SK-N-SH (cell line): ENCODE measurements at regions not wholly inside any gene's neighbourhood (a gene's known extent, or its start where the extent isn't known, plus 50 kb on each side); places are given as distances from the start of the nearest gene placed in this dataset.

Experiments used
- CTCF ChIA-PET: fragments of 300-600, 350-600 bp; formaldehyde crosslinking; extraction: SDS; loops from one replicate; lab custom pipeline; 2021; lab: Yijun Ruan, JAX
- POLR2A ChIA-PET: fragments of 350-600 bp; sonication (Branson Sonifier 250); formaldehyde crosslinking; extraction: SDS; loops from one replicate; lab custom pipeline; 2020; ENCODE audit warnings: antibody characterized with exemption, inconsistent platforms; lab: Yijun Ruan, JAX
- DNase-seq: peaks from one replicate; pipeline ENCODE4 v3.0.0; 2012
- H2AFZ ChIP-seq: fragments of 200-600 bp; sonication (generic); 2 replicates; pipeline ENCODE4 v1.8.1; 2016; ENCODE audit warnings: antibody characterized with exemption, mild to moderate bottlenecking, low read depth
- H3F3A ChIP-seq: fragments of 200-600 bp; sonication (generic); replicated peaks from 2 replicates; pipeline ENCODE3; 2016; ENCODE audit warnings: antibody characterized with exemption, mild to moderate bottlenecking; ENCODE audit not compliant: insufficient read depth
- H3K27ac ChIP-seq, 2 experiments: fragments of 200-500 bp in 1 of 2; fragments of 200-600 bp in 1 of 2; sonication (Bioruptor generic) in 1 of 2; sonication (generic), shearing (Covaris generic) in 1 of 2; 2 replicates each; pipeline versions ENCODE4 v1.5.1 to v1.6.1; 2014 to 2016; ENCODE audit warnings: low read depth in 2 of 2, inconsistent platforms in 1 of 2, low read length in 1 of 2, mild to moderate bottlenecking in 1 of 2, mixed read lengths in 1 of 2
- H3K27me3 ChIP-seq: fragments of 200-600 bp; sonication (generic), shearing (Covaris generic); 2 replicates; pipeline ENCODE4 v1.6.1; 2016; ENCODE audit warnings: mixed run types; ENCODE audit not compliant: insufficient read depth
- H3K36me3 ChIP-seq, 2 experiments: fragments of 200-500 bp in 1 of 2; fragments of 200-600 bp in 1 of 2; sonication (Bioruptor generic) in 1 of 2; sonication (generic) in 1 of 2; replicated peaks in 1 of 2; 2 replicates each; pipeline versions ENCODE3 to v1.5.1; 2014 to 2016; ENCODE audit warnings: low read length in 1 of 2, mild to moderate bottlenecking in 1 of 2; ENCODE audit not compliant: insufficient read depth in 2 of 2, control insufficient read depth in 1 of 2
- H3K4me1 ChIP-seq, 2 experiments: fragments of 200-500 bp in 1 of 2; fragments of 200-600 bp in 1 of 2; sonication (Bioruptor generic) in 1 of 2; sonication (generic), shearing (Covaris generic) in 1 of 2; 2 replicates each; pipeline versions ENCODE4 v1.5.1 to v1.6.1; 2014 to 2016; ENCODE audit warnings: low read depth in 1 of 2, low read length in 1 of 2, mixed run types in 1 of 2; ENCODE audit not compliant: insufficient read depth in 2 of 2, control insufficient read depth in 1 of 2
- H3K4me2 ChIP-seq: fragments of 200-600 bp; sonication (generic), shearing (Covaris generic); 2 replicates; pipeline ENCODE4 v1.6.1; 2017; ENCODE audit warnings: mixed run types
- H3K4me3 ChIP-seq, 2 experiments: fragments of 200-500 bp in 1 of 2; fragments of 200-600 bp in 1 of 2; sonication (Bioruptor generic) in 1 of 2; sonication (generic), shearing (Covaris generic) in 1 of 2; 2 replicates each; pipeline versions ENCODE4 v1.5.1 to v1.8.1; 2014 to 2016; ENCODE audit warnings: low read depth in 2 of 2, inconsistent platforms in 1 of 2, low read length in 1 of 2, mild to moderate bottlenecking in 1 of 2, mixed read lengths in 1 of 2, moderate library complexity in 1 of 2
- H3K79me2 ChIP-seq: fragments of 200-600 bp; sonication (generic); 2 replicates; pipeline ENCODE4 v1.8.1; 2017; ENCODE audit warnings: mild to moderate bottlenecking; ENCODE audit not compliant: insufficient read depth
- H3K9ac ChIP-seq: fragments of 200-600 bp; sonication (generic); 2 replicates; pipeline ENCODE4 v1.6.1; 2017; ENCODE audit warnings: mixed run types
- H3K9me2 ChIP-seq: fragments of 200-600 bp; sonication (generic); 2 replicates; pipeline ENCODE4 v1.6.1; 2017; ENCODE audit warnings: mixed run types
- H3K9me3 ChIP-seq: fragments of 200-600 bp; sonication (generic); 2 replicates; pipeline ENCODE4 v1.6.1; 2017; ENCODE audit warnings: mixed run types, mild to moderate bottlenecking, moderate library complexity
- H4K20me1 ChIP-seq: fragments of 200-600 bp; sonication (generic); 2 replicates; pipeline ENCODE4 v1.6.1; 2017; ENCODE audit warnings: mild to moderate bottlenecking, mixed run types; ENCODE audit not compliant: insufficient read depth
- CHD2 ChIP-seq: fragments of 150-350 bp; IDR thresholded peaks from 2 replicates; pipeline ENCODE4 v1.6.1; 2018; ENCODE audit warnings: low read length; ENCODE audit not compliant: partially characterized antibody
- FOSL2 ChIP-seq: IDR thresholded peaks from 2 replicates; pipeline ENCODE4 v1.4.0; 2012; ENCODE audit warnings: low read depth, mild to moderate bottlenecking, moderate library complexity, borderline replicate concordance
- GATA2 ChIP-seq: sonication (generic); formaldehyde crosslinking; IDR thresholded peaks from 2 replicates; pipeline ENCODE4 v1.5.0; 2020; ENCODE audit warnings: mild to moderate bottlenecking, missing genetic modification reagents
- IRF3 ChIP-seq: fragments of 150-350 bp; IDR thresholded peaks from 2 replicates; pipeline ENCODE4 v1.6.1; 2016; ENCODE audit warnings: mild to moderate bottlenecking, low read depth, low read length
- NFIC ChIP-seq: IDR thresholded peaks from 2 replicates; pipeline ENCODE4 v1.4.0; 2012; ENCODE audit warnings: borderline replicate concordance
- POLR2AphosphoS5 ChIP-seq: IDR thresholded peaks from 2 replicates; pipeline ENCODE4 v1.6.1; 2012; ENCODE audit warnings: low read depth, low read length
- RAD21 ChIP-seq: IDR thresholded peaks from 2 replicates; pipeline ENCODE4 v1.6.1; 2012; ENCODE audit warnings: mild to moderate bottlenecking, low read length
- RCOR1 ChIP-seq: fragments of 150-350 bp; IDR thresholded peaks from 2 replicates; pipeline ENCODE4 v1.6.1; 2017; ENCODE audit warnings: antibody characterized with exemption, low read length
- RFX5 ChIP-seq: IDR thresholded peaks from 2 replicates; pipeline ENCODE4 v1.6.1; 2012; ENCODE audit warnings: mild to moderate bottlenecking, improper control_type of control experiment, low read length
- TCF12 ChIP-seq: IDR thresholded peaks from 2 replicates; pipeline ENCODE4 v1.4.0; 2012
- TEAD4 ChIP-seq: IDR thresholded peaks from 2 replicates; pipeline ENCODE4 v1.4.0; 2012; ENCODE audit warnings: mild to moderate bottlenecking, borderline replicate concordance; ENCODE audit not compliant: insufficient read depth
- USF2 ChIP-seq: fragments of 150-350 bp; IDR thresholded peaks from 2 replicates; pipeline ENCODE4 v1.6.1; 2017; ENCODE audit warnings: antibody characterized with exemption, low read length, low read depth, borderline replicate concordance
- WGBS: methylation state at CpG from one replicate; pipeline ENCODE4 v1.1.6; 2017; ENCODE audit warnings: low lambda C conversion rate; 5-methylcytosine and 5-hydroxymethylcytosine counted together
- TF ChIP-seq, protein P1 (sequence below): fragments of 200-600 bp; sonication (generic); IDR thresholded peaks from 2 replicates; pipeline ENCODE4 v1.6.1; 2017; ENCODE audit warnings: antibody characterized with exemption, mild to moderate bottlenecking, moderate library complexity
- TF ChIP-seq, protein P2 (sequence below): IDR thresholded peaks from 2 replicates; pipeline ENCODE4; 2012

- TF ChIP-seq TEAD4: no peak
Observed at GRCh38 chr1:38241594-38242334, 195.2 kb upstream of the POU3F1 start (continued).

- 47% methylated on average over 2 of the region's 2 CpGs for WGBS
Observed at GRCh38 chr1:38240618-38241017, 194.0 kb upstream of the POU3F1 start.

DNA sequence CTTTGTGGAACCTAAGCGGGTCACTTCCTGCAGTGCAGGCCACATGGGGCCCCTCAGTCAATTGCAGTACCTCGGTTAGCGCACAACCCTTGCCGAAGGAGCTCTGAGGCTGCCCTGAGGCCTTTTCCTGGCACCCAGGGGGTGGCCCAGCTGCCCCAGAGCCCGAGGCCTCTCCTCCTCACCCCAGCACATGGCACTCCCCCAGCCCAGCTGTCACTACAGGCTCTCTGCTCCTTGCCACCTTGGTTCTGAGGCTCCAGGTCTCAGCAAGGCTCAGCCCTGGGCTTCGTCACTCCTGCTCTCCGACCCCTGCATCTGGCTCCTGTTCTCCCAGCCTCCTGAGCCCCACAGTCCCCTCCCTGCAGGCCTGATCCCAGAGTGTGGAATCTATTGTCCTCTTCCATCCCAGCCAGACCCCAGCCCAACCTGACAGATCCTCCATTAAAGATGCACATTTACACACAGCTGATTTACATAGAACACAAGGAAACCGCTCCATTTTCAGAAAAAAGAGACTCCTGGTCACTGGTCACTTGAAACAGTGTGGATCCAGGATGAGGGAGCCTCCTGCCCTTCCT, 192.8 kb upstream of the POU3F1 start:
- Histone ChIP-seq H3K9me3 (no peaks in the 10 kb centered on the region), H3K9me2 (no peaks in the 10 kb centered on the region), H3K79me2 (no peaks in the 10 kb centered on the region), H4K20me1 (no peaks in the 10 kb centered on the region), H3K27ac (no peak overlapping the region)
- CTCF ChIA-PET: no interaction called here
- POLR2A ChIA-PET: no interaction called here
- 24% methylated on average over 7 of the region's 8 CpGs for WGBS
- no peak for DNase-seq
- no peak for TF ChIP-seq RAD21
- TF ChIP-seq, protein P1, sequence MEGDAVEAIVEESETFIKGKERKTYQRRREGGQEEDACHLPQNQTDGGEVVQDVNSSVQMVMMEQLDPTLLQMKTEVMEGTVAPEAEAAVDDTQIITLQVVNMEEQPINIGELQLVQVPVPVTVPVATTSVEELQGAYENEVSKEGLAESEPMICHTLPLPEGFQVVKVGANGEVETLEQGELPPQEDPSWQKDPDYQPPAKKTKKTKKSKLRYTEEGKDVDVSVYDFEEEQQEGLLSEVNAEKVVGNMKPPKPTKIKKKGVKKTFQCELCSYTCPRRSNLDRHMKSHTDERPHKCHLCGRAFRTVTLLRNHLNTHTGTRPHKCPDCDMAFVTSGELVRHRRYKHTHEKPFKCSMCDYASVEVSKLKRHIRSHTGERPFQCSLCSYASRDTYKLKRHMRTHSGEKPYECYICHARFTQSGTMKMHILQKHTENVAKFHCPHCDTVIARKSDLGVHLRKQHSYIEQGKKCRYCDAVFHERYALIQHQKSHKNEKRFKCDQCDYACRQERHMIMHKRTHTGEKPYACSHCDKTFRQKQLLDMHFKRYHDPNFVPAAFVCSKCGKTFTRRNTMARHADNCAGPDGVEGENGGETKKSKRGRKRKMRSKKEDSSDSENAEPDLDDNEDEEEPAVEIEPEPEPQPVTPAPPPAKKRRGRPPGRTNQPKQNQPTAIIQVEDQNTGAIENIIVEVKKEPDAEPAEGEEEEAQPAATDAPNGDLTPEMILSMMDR: no peak
- TF ChIP-seq TCF12: no peak
- TF ChIP-seq GATA2 (CRISPR knock-in tag): no peak
- no peak for TF ChIP-seq IRF3
- no peak for TF ChIP-seq USF2
- TF ChIP-seq RFX5: no peak
- TF ChIP-seq CHD2: no peak
- TF ChIP-seq, protein P2, sequence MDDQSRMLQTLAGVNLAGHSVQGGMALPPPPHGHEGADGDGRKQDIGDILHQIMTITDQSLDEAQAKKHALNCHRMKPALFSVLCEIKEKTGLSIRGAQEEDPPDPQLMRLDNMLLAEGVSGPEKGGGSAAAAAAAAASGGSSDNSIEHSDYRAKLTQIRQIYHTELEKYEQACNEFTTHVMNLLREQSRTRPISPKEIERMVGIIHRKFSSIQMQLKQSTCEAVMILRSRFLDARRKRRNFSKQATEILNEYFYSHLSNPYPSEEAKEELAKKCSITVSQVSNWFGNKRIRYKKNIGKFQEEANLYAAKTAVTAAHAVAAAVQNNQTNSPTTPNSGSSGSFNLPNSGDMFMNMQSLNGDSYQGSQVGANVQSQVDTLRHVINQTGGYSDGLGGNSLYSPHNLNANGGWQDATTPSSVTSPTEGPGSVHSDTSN: no peak
- TF ChIP-seq FOSL2: no peak
- TF ChIP-seq, all 33 proteins: peak for 0
- H3K9ac ChIP-seq: no peak overlapping the region
- no peak overlapping the region for H3K4me2 ChIP-seq
- H3F3A ChIP-seq: no peaks in the 10 kb centered on the region
- H3K27me3 ChIP-seq: no peaks in the 10 kb centered on the region
- H3K4me1 ChIP-seq: peaks cover 0 to 7% of the 10 kb centered on the region in 2 experiments; a peak in 1 of 4 replicates
- no peak overlapping the region for H2AFZ ChIP-seq
- no peaks in the 10 kb centered on the region for H3K36me3 ChIP-seq
- H3K4me3 ChIP-seq: no peak overlapping the region

More at GRCh38 chr1:38240618-38241017, 194.0 kb upstream of the POU3F1 start:
- no peaks in the 10 kb centered on the region for H3F3A ChIP-seq
- H3K4me3 ChIP-seq: no peak overlapping the region
- no peak overlapping the region for H3K4me2 ChIP-seq
- H4K20me1 ChIP-seq: no peaks in the 10 kb centered on the region
- no peaks in the 10 kb centered on the region for H3K36me3 ChIP-seq
- H2AFZ ChIP-seq: no peak overlapping the region
- TF ChIP-seq RCOR1 (no peak), POLR2AphosphoS5 (no peak), NFIC (no peak)
- H3K27me3 ChIP-seq: no peaks in the 10 kb centered on the region
- H3K9me3 ChIP-seq: no peaks in the 10 kb centered on the region
- H3K79me2 ChIP-seq: no peaks in the 10 kb centered on the region
- no peak for DNase-seq
- POLR2A ChIA-PET: no interaction called here
- no peak overlapping the region for H3K9ac ChIP-seq
- no peak overlapping the region for H3K27ac ChIP-seq
- H3K9me2 ChIP-seq: no peaks in the 10 kb centered on the region
- CTCF ChIA-PET: interaction anchor here (0.9 kb wide), 1 partner anchor 11 kb away, joined by 3 read pairs; no protein-coding TSS in a partner anchor
- H3K4me1 ChIP-seq: peaks cover 0 to 7% of the 10 kb centered on the region in 2 experiments; a peak in 1 of 4 replicates
